DND-41 (cell line): ENCODE measurements at regions not wholly inside any gene's neighbourhood (a gene's known extent, or its start where the extent isn't known, plus 50 kb on each side); places are given as distances from the start of the nearest gene placed in this dataset.

ENCODE experiments used
- ATAC-seq: fragments of 200-7000 bp; cut with Tn5 transposase; 3 replicates; pipeline ENCODE4 v1.9.1; 2021; ENCODE audit warnings: low read depth; ENCODE audit not compliant: insufficient read depth
- DNase-seq: peaks from one replicate; pipeline ENCODE4 v3.0.0-alpha.2; 2020
- H2AFZ ChIP-seq: 2 replicates; pipeline ENCODE4 v1.6.0; 2012; ENCODE audit warnings: low read depth, low read length
- H3K27ac ChIP-seq: 2 replicates; pipeline ENCODE4 v1.5.1; 2012; ENCODE audit warnings: low read length, inconsistent platforms
- H3K27me3 ChIP-seq: fragments of 200-600 bp; sonication (generic); 2 replicates; pipeline ENCODE4 v1.6.0; 2012; ENCODE audit warnings: low read length, mild to moderate bottlenecking, inconsistent platforms; ENCODE audit not compliant: insufficient read depth, poor library complexity
- H3K36me3 ChIP-seq: 2 replicates; pipeline ENCODE4 v1.5.1; 2012; ENCODE audit warnings: low read length, inconsistent platforms; ENCODE audit not compliant: insufficient read depth
- H3K4me1 ChIP-seq: 2 replicates; pipeline ENCODE4 v1.5.1; 2012; ENCODE audit warnings: mild to moderate bottlenecking, low read length; ENCODE audit not compliant: insufficient read depth
- H3K4me2 ChIP-seq: 2 replicates; pipeline ENCODE4 v1.6.0; 2012; ENCODE audit warnings: mild to moderate bottlenecking, moderate library complexity, low read length, inconsistent platforms; ENCODE audit not compliant: insufficient read depth
- H3K4me3 ChIP-seq, 2 experiments: fragments of 200-600 bp in 1 of 2; shearing (Covaris generic) in 1 of 2; 2 replicates each; pipeline ENCODE4 v1.5.1; 2012 to 2016; ENCODE audit warnings: inconsistent platforms in 2 of 2, low read length in 2 of 2, mild to moderate bottlenecking in 2 of 2, low read depth in 1 of 2, moderate library complexity in 1 of 2
- H3K79me2 ChIP-seq: 2 replicates; pipeline ENCODE4 v1.6.0; 2012; ENCODE audit warnings: low read length, inconsistent platforms; ENCODE audit not compliant: insufficient read depth
- H3K9ac ChIP-seq: 2 replicates; pipeline ENCODE4 v1.6.0; 2012; ENCODE audit warnings: low read depth, mild to moderate bottlenecking, inconsistent platforms, low read length, moderate library complexity
- H3K9me3 ChIP-seq: 2 replicates; pipeline ENCODE4 v1.5.1; 2012; ENCODE audit warnings: low read length, moderate library complexity, mild to moderate bottlenecking, inconsistent platforms; ENCODE audit not compliant: insufficient read depth, severe bottlenecking
- H4K20me1 ChIP-seq: 2 replicates; pipeline ENCODE4 v1.6.0; 2012; ENCODE audit warnings: low read length; ENCODE audit not compliant: insufficient read depth
- CTCF ChIP-seq: IDR thresholded peaks from 2 replicates; pipeline ENCODE4 v1.5.1; 2012; ENCODE audit warnings: borderline replicate concordance, low read length, moderate library complexity, mild to moderate bottlenecking; ENCODE audit not compliant: poor library complexity, severe bottlenecking; ENCODE audit errors: extremely low read depth
- EZH2 ChIP-seq: IDR thresholded peaks from 3 replicates; pipeline ENCODE4 v1.6.1; 2012; ENCODE audit warnings: borderline replicate concordance, low read depth, mild to moderate bottlenecking, moderate library complexity, low read length, inconsistent platforms; ENCODE audit not compliant: severe bottlenecking

GRCh38 chr3:72217570-72217969 is 432.6 kb upstream of the PROK2 start:
- Histone ChIP-seq H3K9ac (no peak overlapping the region), H4K20me1 (no peaks in the 10 kb centered on the region), H3K4me1 (no peaks in the 10 kb centered on the region), H3K79me2 (no peaks in the 10 kb centered on the region), H3K4me2 (no peak overlapping the region), H3K4me3 (no peak overlapping the region), H2AFZ (no peak overlapping the region), H3K27me3 (no peaks in the 10 kb centered on the region), H3K27ac (no peak overlapping the region), H3K9me3 (no peaks in the 10 kb centered on the region), H3K36me3 (no peaks in the 10 kb centered on the region)
- TF ChIP-seq EZH2 (no peak), CTCF (no peak)
- ATAC-seq (no peak), DNase-seq (no peak)

GRCh38 chr3:72214066-72214951 is 429.4 kb upstream of the PROK2 start:
- no peaks in the 10 kb centered on the region for H3K36me3 ChIP-seq
- H3K79me2 ChIP-seq, result no peaks in the 10 kb centered on the region
- no peak for TF ChIP-seq CTCF
- TF ChIP-seq EZH2, result no peak
- H2AFZ ChIP-seq, result no peak overlapping the region
- no peak for DNase-seq
- H3K27ac ChIP-seq, result no peak overlapping the region
- H3K4me1 ChIP-seq, result no peaks in the 10 kb centered on the region
- H3K4me2 ChIP-seq, result no peak overlapping the region
- H3K27me3 ChIP-seq, result no peaks in the 10 kb centered on the region
- H4K20me1 ChIP-seq, result no peaks in the 10 kb centered on the region
- no peak overlapping the region for H3K4me3 ChIP-seq
- ATAC-seq, result no peak
- no peaks in the 10 kb centered on the region for H3K9me3 ChIP-seq
- H3K9ac ChIP-seq, result no peak overlapping the region

- Histone ChIP-seq H3K4me2 (no peak overlapping the region), H3K27ac (no peak overlapping the region), H3K79me2 (no peaks in the 10 kb centered on the region), H3K9me3 (no peaks in the 10 kb centered on the region), H3K36me3 (no peaks in the 10 kb centered on the region), H4K20me1 (no peaks in the 10 kb centered on the region), H3K4me1 (no peaks in the 10 kb centered on the region), H3K27me3 (no peaks in the 10 kb centered on the region), H3K9ac (no peak overlapping the region), H2AFZ (no peak overlapping the region), H3K4me3 (no peak overlapping the region)
- no peak for DNase-seq
- ATAC-seq, result no peak
- no peak for TF ChIP-seq EZH2
- TF ChIP-seq CTCF, result no peak
These were observed 428.5 kb upstream of the PROK2 start for GRCh38 chr3:72213296-72214065.
